NT2/D1 (cell line): ENCODE measurements at regions not wholly inside any gene's neighbourhood (a gene's known extent, or its start where the extent isn't known, plus 50 kb on each side); places are given as distances from the start of the nearest gene placed in this dataset.

Experiments used
- SUZ12 ChIP-seq: IDR thresholded peaks from 2 replicates; pipeline ENCODE4 v1.6.1; 2011; ENCODE audit not compliant: insufficient read length, insufficient read depth; ENCODE audit errors: extremely low read depth
- YY1 ChIP-seq: IDR thresholded peaks from 2 replicates; pipeline ENCODE4 v1.6.1; 2011; ENCODE audit not compliant: insufficient read length, insufficient read depth
- ZNF274 ChIP-seq: IDR thresholded peaks from 2 replicates; pipeline ENCODE4 v1.6.1; 2011; ENCODE audit warnings: mild to moderate bottlenecking, low read depth, low read length

DNA sequence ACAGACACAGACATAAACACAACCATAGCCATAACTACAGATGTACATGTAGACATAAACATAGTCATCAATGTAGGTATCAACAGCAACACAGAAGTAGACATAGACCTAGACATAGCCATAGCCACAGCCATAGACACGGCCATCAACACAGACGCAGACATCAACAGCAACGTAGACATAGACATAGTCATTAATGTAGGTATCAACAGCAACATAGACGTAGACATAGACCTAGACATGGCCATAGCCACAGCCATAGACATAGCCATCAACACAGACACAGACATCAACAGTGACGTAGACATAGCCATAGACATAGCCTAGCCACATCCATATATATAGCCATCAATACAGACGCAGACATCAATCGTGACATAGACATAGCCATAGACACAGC, 258.3 kb upstream of the FOXQ1 start:
- no peak for TF ChIP-seq YY1
- no peak for TF ChIP-seq ZNF274
- TF ChIP-seq SUZ12, result no peak
